HEK293 (cell line): ENCODE measurements at regions not wholly inside any gene's neighbourhood (a gene's known extent, or its start where the extent isn't known, plus 50 kb on each side); places are given as distances from the start of the nearest gene placed in this dataset.

Experiments
- CTCF ChIA-PET: fragments of 350-600 bp; formaldehyde crosslinking; extraction: SDS; loops from one replicate; lab custom pipeline; 2021; ENCODE audit warnings: antibody characterized with exemption; lab: Yijun Ruan, JAX
- POLR2A ChIA-PET: fragments of 300-600 bp; formaldehyde crosslinking; extraction: SDS; loops from one replicate; lab custom pipeline; 2020; ENCODE audit warnings: antibody characterized with exemption, inconsistent platforms; lab: Yijun Ruan, JAX
- H3K27ac ChIP-seq: fragments of 200-500 bp; sonication (Bioruptor generic); 2 replicates; pipeline ENCODE4 v1.5.1; 2014; ENCODE audit warnings: low read depth, low read length, control low read depth, inconsistent platforms; ENCODE audit errors: extremely low read depth
- H3K36me3 ChIP-seq, 2 experiments: fragments of 200-500 bp in 1 of 2; sonication (Bioruptor generic) in 1 of 2; 1 replicate in 1 of 2; 2 replicates in 1 of 2; pipeline ENCODE4 v1.5.1; 2014 to 2017; ENCODE audit warnings: inconsistent platforms in 2 of 2, low read length in 2 of 2; ENCODE audit not compliant: control insufficient read depth in 2 of 2, insufficient read depth in 1 of 2
- H3K4me1 ChIP-seq: fragments of 200-500 bp; sonication (Bioruptor generic); 2 replicates; pipeline ENCODE4 v1.5.1; 2014; ENCODE audit warnings: mild to moderate bottlenecking, low read length, inconsistent platforms; ENCODE audit not compliant: control insufficient read depth, insufficient read depth
- H3K4me3 ChIP-seq: 2 replicates; pipeline ENCODE4 v1.5.1; 2011; ENCODE audit warnings: low read depth, mild to moderate bottlenecking, control low read depth, low read length, moderate library complexity
- H3K9me3 ChIP-seq: fragments of 200-500 bp; sonication (Bioruptor generic); 2 replicates; pipeline ENCODE4 v1.5.1; 2014; ENCODE audit warnings: low read depth, low read length, inconsistent platforms; ENCODE audit not compliant: control insufficient read depth, insufficient read depth
- BCL11B ChIP-seq: fragments of 450-650 bp; formaldehyde crosslinking; IDR thresholded peaks from 2 replicates; pipeline ENCODE4 v1.5.1; 2016; ENCODE audit warnings: low read depth, missing biosample characterization, missing genetic modification characterization
- EGR2 ChIP-seq: fragments of 450-650 bp; formaldehyde crosslinking; IDR thresholded peaks from 2 replicates; pipeline ENCODE4 v1.5.1; 2016; ENCODE audit warnings: low read depth, missing biosample characterization, missing genetic modification characterization
- PBX3 ChIP-seq: sonication (generic); formaldehyde crosslinking; IDR thresholded peaks from 2 replicates; pipeline ENCODE4 v1.8.1; 2022; ENCODE audit warnings: mild to moderate bottlenecking, moderate library complexity, missing genetic modification reagents
- RBAK ChIP-seq: fragments of 450-650 bp; formaldehyde crosslinking; IDR thresholded peaks from 2 replicates; pipeline ENCODE4 v1.5.1; 2016; ENCODE audit warnings: missing biosample characterization, missing genetic modification characterization
- REPIN1 ChIP-seq: fragments of 450-650 bp; formaldehyde crosslinking; IDR thresholded peaks from 2 replicates; pipeline ENCODE4 v1.5.1; 2017; ENCODE audit warnings: missing biosample characterization, missing genetic modification characterization, low read depth
- ZNF280C ChIP-seq: fragments of 450-650 bp; formaldehyde crosslinking; IDR thresholded peaks from 2 replicates; pipeline ENCODE4 v1.5.1; 2016; ENCODE audit warnings: missing biosample characterization, missing genetic modification characterization
- ZNF324 ChIP-seq: fragments of 450-650 bp; formaldehyde crosslinking; IDR thresholded peaks from 2 replicates; pipeline ENCODE4 v1.5.1; 2016; ENCODE audit warnings: missing biosample characterization, missing genetic modification characterization
- ZNF416 ChIP-seq: fragments of 450-650 bp; formaldehyde crosslinking; IDR thresholded peaks from 2 replicates; pipeline ENCODE4 v1.5.1; 2016; ENCODE audit warnings: missing biosample characterization, missing genetic modification characterization
- ZNF488 ChIP-seq: fragments of 450-650 bp; formaldehyde crosslinking; IDR thresholded peaks from 2 replicates; pipeline ENCODE4 v1.5.1; 2016; ENCODE audit warnings: missing biosample characterization, missing genetic modification characterization
- ZNF555 ChIP-seq: fragments of 450-650 bp; formaldehyde crosslinking; conservative IDR thresholded peaks from 2 replicates; pipeline ENCODE4 v1.5.1; 2017; ENCODE audit warnings: missing biosample characterization, mild to moderate bottlenecking, missing genetic modification characterization, inconsistent platforms
- ZNF670 ChIP-seq: fragments of 450-650 bp; formaldehyde crosslinking; IDR thresholded peaks from 2 replicates; pipeline ENCODE4 v1.5.1; 2016; ENCODE audit warnings: missing biosample characterization, missing genetic modification characterization, low read depth
- ZNF843 ChIP-seq: fragments of 450-650 bp; formaldehyde crosslinking; IDR thresholded peaks from 2 replicates; pipeline ENCODE4 v1.5.1; 2016; ENCODE audit warnings: missing biosample characterization, missing genetic modification characterization
- ZSCAN16 ChIP-seq: fragments of 450-650 bp; formaldehyde crosslinking; IDR thresholded peaks from 2 replicates; pipeline ENCODE4 v1.5.1; 2016; ENCODE audit warnings: missing biosample characterization, missing genetic modification characterization
- TF ChIP-seq, protein P1 (sequence below): fragments of 450-650 bp; formaldehyde crosslinking; IDR thresholded peaks from 2 replicates; pipeline ENCODE4 v1.5.1; 2016; ENCODE audit warnings: missing biosample characterization, missing genetic modification characterization, borderline replicate concordance
- TF ChIP-seq, protein P2 (sequence below): fragments of 450-650 bp; formaldehyde crosslinking; IDR thresholded peaks from 2 replicates; pipeline ENCODE4 v1.5.1; 2016; ENCODE audit warnings: missing biosample characterization, missing genetic modification characterization
- TF ChIP-seq, protein P3 (sequence below): fragments of 450-650 bp; formaldehyde crosslinking; IDR thresholded peaks from 2 replicates; pipeline ENCODE4; 2016; ENCODE audit warnings: missing biosample characterization, missing genetic modification characterization
- TF ChIP-seq, protein P4 (sequence below): fragments of 450-650 bp; formaldehyde crosslinking; IDR thresholded peaks from 2 replicates; pipeline ENCODE4 v1.5.1; 2016; ENCODE audit warnings: missing biosample characterization, missing genetic modification characterization, borderline replicate concordance

- TF ChIP-seq ZNF280C (tag by site-specific recombination): no peak
- TF ChIP-seq, protein P1, sequence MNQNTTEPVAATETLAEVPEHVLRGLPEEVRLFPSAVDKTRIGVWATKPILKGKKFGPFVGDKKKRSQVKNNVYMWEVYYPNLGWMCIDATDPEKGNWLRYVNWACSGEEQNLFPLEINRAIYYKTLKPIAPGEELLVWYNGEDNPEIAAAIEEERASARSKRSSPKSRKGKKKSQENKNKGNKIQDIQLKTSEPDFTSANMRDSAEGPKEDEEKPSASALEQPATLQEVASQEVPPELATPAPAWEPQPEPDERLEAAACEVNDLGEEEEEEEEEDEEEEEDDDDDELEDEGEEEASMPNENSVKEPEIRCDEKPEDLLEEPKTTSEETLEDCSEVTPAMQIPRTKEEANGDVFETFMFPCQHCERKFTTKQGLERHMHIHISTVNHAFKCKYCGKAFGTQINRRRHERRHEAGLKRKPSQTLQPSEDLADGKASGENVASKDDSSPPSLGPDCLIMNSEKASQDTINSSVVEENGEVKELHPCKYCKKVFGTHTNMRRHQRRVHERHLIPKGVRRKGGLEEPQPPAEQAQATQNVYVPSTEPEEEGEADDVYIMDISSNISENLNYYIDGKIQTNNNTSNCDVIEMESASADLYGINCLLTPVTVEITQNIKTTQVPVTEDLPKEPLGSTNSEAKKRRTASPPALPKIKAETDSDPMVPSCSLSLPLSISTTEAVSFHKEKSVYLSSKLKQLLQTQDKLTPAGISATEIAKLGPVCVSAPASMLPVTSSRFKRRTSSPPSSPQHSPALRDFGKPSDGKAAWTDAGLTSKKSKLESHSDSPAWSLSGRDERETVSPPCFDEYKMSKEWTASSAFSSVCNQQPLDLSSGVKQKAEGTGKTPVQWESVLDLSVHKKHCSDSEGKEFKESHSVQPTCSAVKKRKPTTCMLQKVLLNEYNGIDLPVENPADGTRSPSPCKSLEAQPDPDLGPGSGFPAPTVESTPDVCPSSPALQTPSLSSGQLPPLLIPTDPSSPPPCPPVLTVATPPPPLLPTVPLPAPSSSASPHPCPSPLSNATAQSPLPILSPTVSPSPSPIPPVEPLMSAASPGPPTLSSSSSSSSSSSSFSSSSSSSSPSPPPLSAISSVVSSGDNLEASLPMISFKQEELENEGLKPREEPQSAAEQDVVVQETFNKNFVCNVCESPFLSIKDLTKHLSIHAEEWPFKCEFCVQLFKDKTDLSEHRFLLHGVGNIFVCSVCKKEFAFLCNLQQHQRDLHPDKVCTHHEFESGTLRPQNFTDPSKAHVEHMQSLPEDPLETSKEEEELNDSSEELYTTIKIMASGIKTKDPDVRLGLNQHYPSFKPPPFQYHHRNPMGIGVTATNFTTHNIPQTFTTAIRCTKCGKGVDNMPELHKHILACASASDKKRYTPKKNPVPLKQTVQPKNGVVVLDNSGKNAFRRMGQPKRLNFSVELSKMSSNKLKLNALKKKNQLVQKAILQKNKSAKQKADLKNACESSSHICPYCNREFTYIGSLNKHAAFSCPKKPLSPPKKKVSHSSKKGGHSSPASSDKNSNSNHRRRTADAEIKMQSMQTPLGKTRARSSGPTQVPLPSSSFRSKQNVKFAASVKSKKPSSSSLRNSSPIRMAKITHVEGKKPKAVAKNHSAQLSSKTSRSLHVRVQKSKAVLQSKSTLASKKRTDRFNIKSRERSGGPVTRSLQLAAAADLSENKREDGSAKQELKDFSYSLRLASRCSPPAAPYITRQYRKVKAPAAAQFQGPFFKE: no peak
- TF ChIP-seq PBX3 (CRISPR knock-in tag): no peak
- TF ChIP-seq ZNF488 (tag by site-specific recombination): no peak
- no peak for TF ChIP-seq ZNF555
- TF ChIP-seq, protein P2, sequence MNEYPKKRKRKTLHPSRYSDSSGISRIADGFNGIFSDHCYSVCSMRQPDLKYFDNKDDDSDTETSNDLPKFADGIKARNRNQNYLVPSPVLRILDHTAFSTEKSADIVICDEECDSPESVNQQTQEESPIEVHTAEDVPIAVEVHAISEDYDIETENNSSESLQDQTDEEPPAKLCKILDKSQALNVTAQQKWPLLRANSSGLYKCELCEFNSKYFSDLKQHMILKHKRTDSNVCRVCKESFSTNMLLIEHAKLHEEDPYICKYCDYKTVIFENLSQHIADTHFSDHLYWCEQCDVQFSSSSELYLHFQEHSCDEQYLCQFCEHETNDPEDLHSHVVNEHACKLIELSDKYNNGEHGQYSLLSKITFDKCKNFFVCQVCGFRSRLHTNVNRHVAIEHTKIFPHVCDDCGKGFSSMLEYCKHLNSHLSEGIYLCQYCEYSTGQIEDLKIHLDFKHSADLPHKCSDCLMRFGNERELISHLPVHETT (tag by site-specific recombination): no peak
- TF ChIP-seq EGR2 (tag by site-specific recombination): no peak
- no peak for TF ChIP-seq ZNF670
- no peak for TF ChIP-seq BCL11B (tag by site-specific recombination)
- no peak for TF ChIP-seq REPIN1 (tag by site-specific recombination)
- no peak for TF ChIP-seq RBAK (tag by site-specific recombination)
These were observed 142.3 kb upstream of the LMO4 start (continued) for GRCh38 chr1:87186346-87186745.

DNA sequence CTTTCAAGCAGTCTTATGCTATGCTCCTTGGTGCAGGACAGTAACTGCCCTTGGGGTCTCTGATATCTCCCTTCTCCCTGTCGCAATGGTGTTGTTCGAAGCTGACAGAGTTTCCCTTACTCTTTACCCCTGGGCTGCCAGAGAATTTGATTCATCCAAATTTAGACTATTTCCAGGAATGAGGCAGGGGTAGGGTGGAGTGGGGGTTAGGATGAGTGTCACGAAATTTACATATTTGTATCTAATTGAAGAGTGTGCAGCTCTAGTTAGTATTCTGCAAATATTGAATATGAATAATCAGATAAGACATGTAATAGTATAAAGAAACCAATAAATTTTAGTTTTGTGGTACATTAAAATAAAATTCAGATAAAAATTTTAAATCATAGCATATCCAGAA, 140.0 kb upstream of the LMO4 start:
- CTCF ChIA-PET: no interaction called here

DNA sequence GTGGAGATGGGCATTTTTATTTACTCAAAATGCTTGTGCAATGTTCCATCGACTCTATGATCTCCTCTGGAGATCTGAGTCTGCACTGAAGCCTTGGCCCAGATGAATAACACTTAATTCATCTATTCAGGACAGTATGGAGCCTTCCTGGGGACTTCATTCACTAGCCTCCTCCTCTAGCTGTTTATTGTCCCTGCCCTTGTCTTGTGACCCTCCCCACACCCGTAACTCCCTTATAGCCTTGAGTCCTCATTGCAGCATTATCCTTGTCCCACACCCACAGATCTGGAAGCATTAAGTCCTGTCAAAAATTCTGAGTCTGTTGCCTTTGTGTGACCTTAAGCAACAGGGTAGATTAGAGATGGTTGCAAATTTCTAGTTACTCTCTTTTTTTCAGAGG, 138.3 kb upstream of the LMO4 start:
- ChIA-PET CTCF (no interaction called here), POLR2A (no interaction called here)
- Histone ChIP-seq H3K9me3 (no peaks in the 10 kb centered on the region), H3K4me1 (no peaks in the 10 kb centered on the region), H3K36me3 (no peaks in the 10 kb centered on the region), H3K27ac (no peak overlapping the region), H3K4me3 (no peak overlapping the region)
- no peak for TF ChIP-seq ZNF843 (tag by site-specific recombination)
- TF ChIP-seq, protein P3, sequence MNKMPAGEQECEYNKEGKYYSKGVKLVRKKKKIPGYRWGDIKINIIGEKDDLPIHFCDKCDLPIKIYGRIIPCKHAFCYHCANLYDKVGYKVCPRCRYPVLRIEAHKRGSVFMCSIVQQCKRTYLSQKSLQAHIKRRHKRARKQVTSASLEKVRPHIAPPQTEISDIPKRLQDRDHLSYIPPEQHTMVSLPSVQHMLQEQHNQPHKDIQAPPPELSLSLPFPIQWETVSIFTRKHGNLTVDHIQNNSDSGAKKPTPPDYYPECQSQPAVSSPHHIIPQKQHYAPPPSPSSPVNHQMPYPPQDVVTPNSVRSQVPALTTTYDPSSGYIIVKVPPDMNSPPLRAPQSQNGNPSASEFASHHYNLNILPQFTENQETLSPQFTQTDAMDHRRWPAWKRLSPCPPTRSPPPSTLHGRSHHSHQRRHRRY (tag by site-specific recombination): no peak
- TF ChIP-seq ZNF324 (tag by site-specific recombination): no peak
- TF ChIP-seq, protein P4, sequence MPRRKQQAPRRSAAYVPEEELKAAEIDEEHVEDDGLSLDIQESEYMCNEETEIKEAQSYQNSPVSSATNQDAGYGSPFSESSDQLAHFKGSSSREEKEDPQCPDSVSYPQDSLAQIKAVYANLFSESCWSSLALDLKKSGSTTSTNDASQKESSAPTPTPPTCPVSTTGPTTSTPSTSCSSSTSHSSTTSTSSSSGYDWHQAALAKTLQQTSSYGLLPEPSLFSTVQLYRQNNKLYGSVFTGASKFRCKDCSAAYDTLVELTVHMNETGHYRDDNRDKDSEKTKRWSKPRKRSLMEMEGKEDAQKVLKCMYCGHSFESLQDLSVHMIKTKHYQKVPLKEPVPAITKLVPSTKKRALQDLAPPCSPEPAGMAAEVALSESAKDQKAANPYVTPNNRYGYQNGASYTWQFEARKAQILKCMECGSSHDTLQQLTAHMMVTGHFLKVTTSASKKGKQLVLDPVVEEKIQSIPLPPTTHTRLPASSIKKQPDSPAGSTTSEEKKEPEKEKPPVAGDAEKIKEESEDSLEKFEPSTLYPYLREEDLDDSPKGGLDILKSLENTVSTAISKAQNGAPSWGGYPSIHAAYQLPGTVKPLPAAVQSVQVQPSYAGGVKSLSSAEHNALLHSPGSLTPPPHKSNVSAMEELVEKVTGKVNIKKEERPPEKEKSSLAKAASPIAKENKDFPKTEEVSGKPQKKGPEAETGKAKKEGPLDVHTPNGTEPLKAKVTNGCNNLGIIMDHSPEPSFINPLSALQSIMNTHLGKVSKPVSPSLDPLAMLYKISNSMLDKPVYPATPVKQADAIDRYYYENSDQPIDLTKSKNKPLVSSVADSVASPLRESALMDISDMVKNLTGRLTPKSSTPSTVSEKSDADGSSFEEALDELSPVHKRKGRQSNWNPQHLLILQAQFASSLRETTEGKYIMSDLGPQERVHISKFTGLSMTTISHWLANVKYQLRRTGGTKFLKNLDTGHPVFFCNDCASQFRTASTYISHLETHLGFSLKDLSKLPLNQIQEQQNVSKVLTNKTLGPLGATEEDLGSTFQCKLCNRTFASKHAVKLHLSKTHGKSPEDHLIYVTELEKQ (tag by site-specific recombination): no peak

More for the DNA sequence above, 140.0 kb upstream of the LMO4 start:
- Histone ChIP-seq H3K36me3 (no peaks in the 10 kb centered on the region), H3K27ac (no peak overlapping the region), H3K4me3 (no peak overlapping the region), H3K4me1 (no peaks in the 10 kb centered on the region), H3K9me3 (no peaks in the 10 kb centered on the region)
- TF ChIP-seq REPIN1 (tag by site-specific recombination): no peak
- TF ChIP-seq ZNF416 (tag by site-specific recombination): no peak
- TF ChIP-seq ZSCAN16: no peak
- POLR2A ChIA-PET: no interaction called here
